GM15510 (cell line): ENCODE measurements at regions not wholly inside any gene's neighbourhood (a gene's known extent, or its start where the extent isn't known, plus 50 kb on each side); places are given as distances from the start of the nearest gene placed in this dataset.

Experiments used
- POLR2A ChIP-seq: IDR thresholded peaks from 3 replicates; pipeline ENCODE4 v1.6.1; 2011; ENCODE audit warnings: borderline replicate concordance; ENCODE audit not compliant: insufficient read length; ENCODE audit errors: extremely low read depth

DNA sequence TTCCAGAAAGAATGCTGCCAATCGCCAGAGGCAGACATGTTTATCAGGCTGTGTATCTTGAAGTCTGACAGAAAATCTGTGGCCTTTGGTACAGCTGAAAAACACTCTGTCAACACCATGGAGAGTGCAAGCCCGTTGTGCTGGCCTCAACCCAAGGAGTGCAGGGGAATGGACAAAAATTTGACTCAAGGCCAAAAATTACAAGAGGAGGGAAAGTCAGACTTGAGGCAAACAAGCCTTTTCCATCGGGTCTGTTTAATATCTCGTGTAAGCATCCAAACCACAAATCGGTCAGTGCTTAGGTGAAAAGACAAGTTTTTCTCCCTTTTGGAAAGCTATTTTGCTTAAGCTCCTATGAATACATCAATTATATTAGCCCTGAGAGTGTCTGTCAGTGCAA is 305.3 kb upstream of the NFE2L3 start:
- TF ChIP-seq POLR2A = no peak

- TF ChIP-seq POLR2A = no peak
These were observed 304.5 kb upstream of the NFE2L3 start for GRCh38 chr7:25847336-25848070.

DNA sequence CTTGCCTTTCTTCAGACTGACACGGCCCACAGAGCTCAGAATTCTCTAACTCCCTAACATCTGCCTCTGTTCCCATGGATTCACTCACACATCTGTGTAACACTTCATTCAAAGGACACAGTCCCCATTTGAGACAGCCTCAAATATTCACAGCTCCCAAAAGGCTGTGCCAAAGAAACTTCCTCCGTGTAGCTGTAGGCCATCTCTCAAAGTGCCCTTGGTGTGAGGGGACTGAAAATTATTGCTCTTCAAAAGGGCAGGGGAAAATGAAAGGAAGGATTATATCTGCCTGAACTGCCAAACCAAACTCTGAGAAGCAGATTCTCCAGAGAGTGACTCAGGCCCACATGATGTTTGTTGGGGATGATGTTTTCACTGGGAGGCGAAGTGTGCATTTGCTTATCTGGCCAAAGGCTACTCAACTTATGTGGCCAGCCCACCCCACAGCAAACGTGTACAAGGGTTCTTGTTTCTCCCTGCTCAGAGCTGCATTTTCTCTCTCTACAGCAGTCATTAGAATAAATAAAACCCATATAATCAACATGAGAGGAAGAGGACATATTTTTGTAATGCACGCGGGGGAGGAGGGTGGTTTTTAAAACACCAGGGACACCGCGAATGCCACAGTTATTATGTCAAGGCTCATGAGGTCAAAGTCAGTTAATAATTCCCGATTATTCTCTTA is 302.4 kb upstream of the NFE2L3 start:
- no peak for TF ChIP-seq POLR2A

- TF ChIP-seq POLR2A = no peak
These were observed 301.8 kb upstream of the NFE2L3 start for GRCh38 chr7:25850216-25850615.

DNA sequence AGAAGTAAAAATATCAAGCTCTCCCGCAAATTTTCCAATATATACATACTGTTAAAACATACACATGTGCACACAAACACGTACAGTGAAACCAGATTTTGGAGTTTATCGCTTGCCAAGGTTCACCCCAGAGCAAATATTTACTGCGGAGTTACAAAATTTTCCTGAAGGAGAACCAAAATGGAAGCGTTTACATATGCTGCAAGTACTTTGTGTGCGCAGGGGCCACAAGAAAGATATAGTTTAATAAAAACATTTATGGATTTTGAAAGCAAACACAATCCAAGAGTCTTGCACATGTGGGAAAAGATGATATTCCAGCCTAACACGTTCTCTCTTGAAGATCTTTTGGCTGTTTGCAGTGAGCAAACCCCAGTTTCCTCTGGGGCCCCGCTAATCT is 301.3 kb upstream of the NFE2L3 start:
- no peak for TF ChIP-seq POLR2A

- no peak for TF ChIP-seq POLR2A
These were observed 300.4 kb upstream of the NFE2L3 start for GRCh38 chr7:25851332-25852210.

DNA sequence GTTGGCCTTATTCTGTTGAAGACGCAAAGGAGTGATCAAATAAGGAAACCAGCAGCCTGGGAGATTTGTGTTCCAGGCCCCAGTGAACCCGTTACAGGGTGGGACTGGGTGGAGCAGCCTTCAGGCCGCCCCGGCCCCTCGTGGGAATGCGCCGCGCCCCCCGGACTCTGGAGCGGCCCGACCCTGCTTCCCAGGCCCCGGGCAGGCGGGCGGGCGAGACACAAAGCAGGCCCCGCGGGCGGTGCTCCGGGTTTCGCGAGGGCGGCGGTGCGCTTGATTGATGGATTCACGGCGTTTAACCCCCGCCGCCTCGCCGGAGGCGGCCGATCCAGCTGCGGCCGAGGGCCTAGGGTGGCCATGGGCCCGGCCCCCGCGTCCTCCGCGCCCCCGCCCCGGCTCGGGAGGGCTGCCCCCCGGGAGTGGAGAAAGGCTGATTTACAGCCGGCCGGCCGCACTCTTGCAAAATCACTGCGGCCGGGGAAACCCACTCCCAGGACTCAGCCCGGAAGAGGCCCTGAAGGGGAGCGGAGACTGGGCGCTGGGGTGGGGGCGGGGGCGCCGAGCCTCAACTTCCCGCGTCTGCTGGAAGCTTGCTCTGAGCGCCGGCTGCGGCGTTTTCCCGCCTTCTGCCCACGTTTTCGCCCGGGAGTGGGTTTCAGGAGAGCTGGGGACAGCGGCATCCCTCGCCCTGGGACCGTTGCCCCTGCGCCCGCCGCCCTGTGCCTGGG is 299.6 kb upstream of the NFE2L3 start:
- no peak for TF ChIP-seq POLR2A

- no peak for TF ChIP-seq POLR2A
These were observed 299.1 kb upstream of the NFE2L3 start for GRCh38 chr7:25852939-25853271.

DNA sequence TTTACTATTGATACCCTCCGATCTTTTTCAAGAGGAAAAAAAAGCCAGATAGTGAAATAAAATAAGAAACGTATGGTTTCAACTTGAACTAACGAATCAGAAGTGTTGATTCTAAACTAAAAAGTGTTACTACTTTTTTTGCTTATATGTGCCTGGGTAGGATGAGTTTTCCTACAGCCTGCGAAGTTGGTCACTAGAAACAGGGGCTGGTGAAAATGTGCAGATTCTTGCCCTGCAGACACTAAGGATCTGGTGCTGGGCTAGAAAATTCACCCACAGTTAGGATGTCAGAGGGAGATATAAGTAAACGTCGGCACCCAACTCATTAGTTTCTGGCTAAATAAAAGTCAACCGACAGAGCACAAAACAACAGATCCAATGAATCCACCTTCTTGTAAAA is 298.7 kb upstream of the NFE2L3 start:
- no peak for TF ChIP-seq POLR2A

- TF ChIP-seq POLR2A = no peak
These were observed 297.9 kb upstream of the NFE2L3 start for GRCh38 chr7:25854059-25854458.

DNA sequence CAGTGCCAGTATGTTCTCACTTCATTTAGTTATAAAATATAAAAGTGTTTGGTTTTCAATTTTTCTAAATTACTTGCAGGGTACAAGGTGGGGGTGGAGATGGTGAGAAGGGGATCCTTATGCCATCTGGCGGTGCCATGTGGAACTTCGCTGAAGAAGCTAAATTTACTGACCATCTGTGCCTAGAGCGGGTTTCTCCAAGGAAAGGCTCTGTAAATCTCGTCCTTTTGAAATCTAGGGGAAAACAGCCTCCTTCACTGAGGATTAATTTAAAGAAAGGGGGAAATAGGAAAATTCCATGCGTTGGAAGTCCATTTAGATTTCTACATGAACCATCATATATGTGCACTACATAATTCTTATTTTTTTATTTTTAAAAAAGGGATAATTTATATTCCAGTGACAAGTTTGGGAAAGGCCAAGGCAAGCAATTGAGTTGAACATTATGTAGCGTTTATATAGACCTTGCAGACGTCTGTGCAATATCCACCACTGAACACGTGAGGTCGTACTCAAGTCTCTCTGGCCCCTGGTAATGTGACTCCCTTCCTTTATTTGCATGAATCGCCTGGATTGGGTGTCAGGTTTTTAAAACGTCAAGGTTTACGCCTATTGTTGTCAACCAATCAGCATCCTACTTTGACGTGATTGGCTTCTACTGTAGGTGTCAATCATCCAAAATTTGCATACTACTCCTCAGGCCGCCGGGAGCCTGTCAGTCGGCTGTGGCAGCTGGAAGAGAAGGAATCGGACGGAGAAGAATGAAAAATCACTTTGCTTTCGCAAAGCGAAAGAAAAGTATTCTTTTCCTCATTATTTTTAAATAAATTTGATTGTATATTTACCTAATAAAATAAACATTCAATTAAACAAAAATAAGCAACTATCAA is 297.1 kb upstream of the NFE2L3 start:
- no peak for TF ChIP-seq POLR2A

DNA sequence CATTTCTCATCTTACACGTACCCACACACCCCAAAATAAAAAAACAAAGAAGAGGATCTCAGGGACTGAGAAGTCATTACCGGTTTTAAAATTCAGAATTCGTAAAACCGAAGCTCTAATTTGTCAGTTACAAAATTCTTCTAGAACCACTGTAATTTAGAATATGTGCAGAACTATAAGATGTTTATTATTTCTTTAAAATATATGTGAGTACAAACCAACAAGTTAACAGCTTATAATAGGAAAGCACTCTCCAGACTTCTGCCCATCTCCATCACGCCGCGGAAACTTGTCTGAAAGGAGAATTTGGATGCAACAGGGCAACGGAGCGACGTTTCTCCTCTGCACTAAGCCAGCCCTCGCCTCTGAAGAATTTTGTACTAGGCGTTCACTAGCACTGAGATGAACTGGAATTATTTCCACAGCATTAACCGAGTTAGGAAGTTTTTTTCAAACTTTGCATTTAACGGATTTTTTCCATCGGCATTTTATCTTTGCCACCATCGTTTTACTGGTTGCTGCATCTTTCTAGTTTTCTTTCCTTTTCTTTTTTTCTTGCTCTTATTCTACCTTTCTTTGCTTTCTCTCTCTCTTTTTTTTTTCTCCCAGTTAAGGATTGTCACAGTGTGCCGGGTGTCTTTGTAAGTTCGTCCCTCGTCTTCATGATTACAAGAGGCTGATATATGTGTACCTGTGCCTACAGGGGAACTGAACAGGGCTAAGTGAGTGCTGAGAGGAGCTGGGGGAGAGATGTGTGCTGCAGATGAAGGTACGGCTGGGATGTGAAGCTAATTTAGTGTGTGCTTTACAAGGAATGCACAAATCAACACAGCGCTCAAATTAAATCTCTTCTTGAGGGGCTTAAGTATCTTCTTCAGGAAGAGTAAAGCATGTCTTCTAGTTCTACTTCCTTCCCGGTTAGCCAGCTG is 295.9 kb upstream of the NFE2L3 start:
- TF ChIP-seq POLR2A = no peak
